ENCODE measurements at regions not wholly inside any gene's neighbourhood (a gene's known extent, or its start where the extent isn't known, plus 50 kb on each side); places are given as distances from the start of the nearest gene placed in this dataset.

GRCh38 chr11:122023614-122024250 lies 92.3 kb downstream of the BLID start:
- TF ChIP-seq CTCF (IDR thresholded peaks at IDR 0.05) (no peak), EZH2 (IDR thresholded peaks at IDR 0.05; ENCODE audit: borderline replicate concordance, insufficient read depth, low read depth, low read length, poor library complexity, severe bottlenecking) (no peak)
